ENCODE measurements at regions not wholly inside any gene's neighbourhood (a gene's known extent, or its start where the extent isn't known, plus 50 kb on each side); places are given as distances from the start of the nearest gene placed in this dataset.
"Not testable (repeated sequence)": the region's sequence is repeated elsewhere in the genome, so short reads cannot be mapped to it uniquely, and the experiment has no call there.

- TF ChIP-seq ZNF565 (CRISPR knock-in tag; conservative IDR thresholded peaks at IDR 0.05; ENCODE audit: low read depth): no peak
- no peak for TF ChIP-seq BACH2 (CRISPR knock-in tag; IDR thresholded peaks at IDR 0.05; ENCODE audit: borderline replicate concordance)
- TF ChIP-seq SNAI2 (CRISPR knock-in tag; IDR thresholded peaks at IDR 0.05): no peak
- no peak for TF ChIP-seq ISL1 (CRISPR knock-in tag; IDR thresholded peaks at IDR 0.05)
- no peak for TF ChIP-seq TCF4 (CRISPR knock-in tag; IDR thresholded peaks at IDR 0.05; ENCODE audit: borderline replicate concordance)
- no peak for TF ChIP-seq CSRNP3 (CRISPR knock-in tag; IDR thresholded peaks at IDR 0.05)
- TF ChIP-seq ARNTL (CRISPR knock-in tag; IDR thresholded peaks at IDR 0.05; ENCODE audit: borderline replicate concordance, low read depth): no peak
- TF ChIP-seq GLIS3 (CRISPR knock-in tag; IDR thresholded peaks at IDR 0.05): no peak
- TF ChIP-seq ZC3H10 (CRISPR knock-in tag; IDR thresholded peaks at IDR 0.05): no peak
- TF ChIP-seq RARB (CRISPR knock-in tag; IDR thresholded peaks at IDR 0.05): no peak
- TF ChIP-seq CREB5 (CRISPR knock-in tag; IDR thresholded peaks at IDR 0.05; ENCODE audit: low read depth): no peak
- no peak for ATAC-seq
Observed at GRCh38 chr2:228767196-228767595, 503.9 kb downstream of the PID1 start.

DNA sequence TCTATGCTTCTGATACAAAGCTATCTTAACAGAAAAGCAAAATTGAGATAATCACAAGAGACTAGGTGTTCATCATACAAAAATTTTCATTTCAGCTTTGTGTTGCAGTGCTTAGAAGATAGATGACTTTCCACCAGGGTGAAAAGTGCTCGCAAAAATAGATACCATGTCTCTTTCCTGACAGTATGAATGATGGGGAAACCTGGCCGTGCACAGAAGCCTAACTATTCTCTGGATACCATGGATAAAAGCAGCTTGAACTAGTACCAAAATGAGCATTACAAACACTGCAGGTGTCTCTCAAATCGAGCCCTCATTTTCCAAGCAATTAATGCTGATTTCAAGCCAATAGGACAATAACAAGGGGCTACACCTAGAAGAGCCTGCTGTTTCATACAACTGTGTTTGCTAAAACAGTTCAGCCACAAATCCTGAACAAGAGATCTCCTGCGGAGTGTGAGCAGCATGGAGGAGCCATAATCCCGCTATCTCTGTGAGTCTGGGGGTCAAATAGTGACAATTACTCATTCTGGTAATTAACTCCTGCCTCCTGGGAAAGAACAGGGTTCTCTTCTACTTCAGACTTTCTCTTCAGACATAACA lies 507.6 kb downstream of the PID1 start:
- TF ChIP-seq CSDC2 (CRISPR knock-in tag; IDR thresholded peaks at IDR 0.05) (no peak), ZNF8 (CRISPR knock-in tag; IDR thresholded peaks at IDR 0.05) (no peak), BACH2 (CRISPR knock-in tag; IDR thresholded peaks at IDR 0.05; ENCODE audit: borderline replicate concordance) (no peak)
- ATAC-seq: no peak

- ATAC-seq: no peak
- TF ChIP-seq CSDC2 (CRISPR knock-in tag; IDR thresholded peaks at IDR 0.05): no peak
- TF ChIP-seq ARNTL (CRISPR knock-in tag; IDR thresholded peaks at IDR 0.05; ENCODE audit: borderline replicate concordance, low read depth): no peak
- no peak for TF ChIP-seq ISL1 (CRISPR knock-in tag; IDR thresholded peaks at IDR 0.05)
- no peak for TF ChIP-seq ZNF565 (CRISPR knock-in tag; conservative IDR thresholded peaks at IDR 0.05; ENCODE audit: low read depth)
- TF ChIP-seq POU6F1 (CRISPR knock-in tag; IDR thresholded peaks at IDR 0.05; ENCODE audit: borderline replicate concordance, low read depth): no peak
- TF ChIP-seq ZC3H10 (CRISPR knock-in tag; IDR thresholded peaks at IDR 0.05): no peak
- TF ChIP-seq ZNF70 (CRISPR knock-in tag; IDR thresholded peaks at IDR 0.05): no peak
- no peak for TF ChIP-seq TOX (CRISPR knock-in tag; IDR thresholded peaks at IDR 0.05; ENCODE audit: borderline replicate concordance)
- no peak for TF ChIP-seq ZNF8 (CRISPR knock-in tag; IDR thresholded peaks at IDR 0.05)
- no peak for TF ChIP-seq PPARA (CRISPR knock-in tag; IDR thresholded peaks at IDR 0.05; ENCODE audit: borderline replicate concordance)
Observed at GRCh38 chr2:228762565-228762964, 508.5 kb downstream of the PID1 start.

GRCh38 chr2:228755661-228756060 lies 515.4 kb downstream of the PID1 start:
- ATAC-seq: not testable (repeated sequence)

DNA sequence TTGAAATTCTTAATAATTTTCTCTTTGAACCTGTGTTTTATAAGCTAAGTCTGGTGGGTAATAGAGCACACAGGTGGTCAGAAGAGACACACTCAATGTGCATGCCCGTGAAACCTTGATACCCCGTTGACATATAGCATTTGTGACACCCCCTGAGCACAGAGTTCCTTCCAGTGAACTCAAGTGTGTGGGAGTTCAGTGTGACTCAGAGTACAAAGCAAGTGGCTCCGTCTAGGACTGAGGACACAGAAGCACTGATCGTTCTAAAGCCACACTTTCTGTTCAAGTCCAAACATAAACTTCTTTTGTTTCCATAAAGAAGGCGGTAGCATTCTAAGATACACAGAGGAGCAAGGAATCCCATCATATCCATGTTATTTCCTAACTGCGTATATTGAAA lies 523.6 kb downstream of the PID1 start:
- no peak for TF ChIP-seq CREB5 (CRISPR knock-in tag; IDR thresholded peaks at IDR 0.05; ENCODE audit: low read depth)
- TF ChIP-seq PPARA (CRISPR knock-in tag; IDR thresholded peaks at IDR 0.05; ENCODE audit: borderline replicate concordance): no peak
- TF ChIP-seq TOX (CRISPR knock-in tag; IDR thresholded peaks at IDR 0.05; ENCODE audit: borderline replicate concordance): no peak
- no peak for TF ChIP-seq CSRNP3 (CRISPR knock-in tag; IDR thresholded peaks at IDR 0.05)
- no peak for TF ChIP-seq SNAI2 (CRISPR knock-in tag; IDR thresholded peaks at IDR 0.05)
- TF ChIP-seq ARNTL (CRISPR knock-in tag; IDR thresholded peaks at IDR 0.05; ENCODE audit: borderline replicate concordance, low read depth): no peak
- no peak for TF ChIP-seq BACH2 (CRISPR knock-in tag; IDR thresholded peaks at IDR 0.05; ENCODE audit: borderline replicate concordance)
- TF ChIP-seq ISL1 (CRISPR knock-in tag; IDR thresholded peaks at IDR 0.05): no peak
- TF ChIP-seq TCF4 (CRISPR knock-in tag; IDR thresholded peaks at IDR 0.05; ENCODE audit: borderline replicate concordance): no peak
- TF ChIP-seq ESRRG (CRISPR knock-in tag; IDR thresholded peaks at IDR 0.05): no peak
- TF ChIP-seq GLIS3 (CRISPR knock-in tag; IDR thresholded peaks at IDR 0.05): no peak
- ATAC-seq: no peak

Data from SK-N-SH treated with all-trans-retinoic acid at 6 μM for 48 hours (cell line).